ENCODE measurements at regions not wholly inside any gene's neighbourhood (a gene's known extent, or its start where the extent isn't known, plus 50 kb on each side); places are given as distances from the start of the nearest gene placed in this dataset.

GRCh38 chr13:74644229-74644628, 510.0 kb upstream of the KLF12 start:
- H3K4me3 ChIP-seq (ENCODE audit: low read depth, low read length): no peak overlapping the region

GRCh38 chr13:74641586-74641985, 507.4 kb upstream of the KLF12 start:
- ATAC-seq (ENCODE audit: low read depth in 2 of 2): no peak
- Mint-ChIP-seq H3K27ac (no peak overlapping the region), H3K9me3 (peaks cover 0 to 2% (median 0%) of the 10 kb centered on the region in 7 donors), H3K4me3 (no peak overlapping the region), H3K4me1 (no peaks in the 10 kb centered on the region), H3K36me3 (no peaks in the 10 kb centered on the region), H3K27me3 (peaks cover 5% of the 10 kb centered on the region)
- H3K27ac ChIP-seq (ENCODE audit: insufficient read depth, low read length, poor library complexity, severe bottlenecking): no peak overlapping the region
- H3K4me1 ChIP-seq (ENCODE audit: control insufficient read depth, insufficient read depth, low read length, poor library complexity, severe bottlenecking): no peaks in the 10 kb centered on the region
- no peak for DNase-seq
- no peak overlapping the region for H3K4me3 ChIP-seq (ENCODE audit: low read depth, low read length)
- H3K27me3 ChIP-seq (ENCODE audit: control insufficient read depth, insufficient read depth, low read length): no peaks in the 10 kb centered on the region
- H3K36me3 ChIP-seq (ENCODE audit: control insufficient read depth, insufficient read depth, low read length): no peaks in the 10 kb centered on the region
- H3K9me3 ChIP-seq (ENCODE audit: control insufficient read depth in 2 of 2, low read length in 2 of 2): no peaks in the 10 kb centered on the region

More at GRCh38 chr13:74644229-74644628, 510.0 kb upstream of the KLF12 start:
- Histone ChIP-seq H3K4me1 (ENCODE audit: control insufficient read depth, insufficient read depth, low read length, poor library complexity, severe bottlenecking) (no peaks in the 10 kb centered on the region), H3K27me3 (ENCODE audit: control insufficient read depth, insufficient read depth, low read length) (no peaks in the 10 kb centered on the region), H3K27ac (ENCODE audit: insufficient read depth, low read length, poor library complexity, severe bottlenecking) (no peak overlapping the region), H3K9me3 (ENCODE audit: control insufficient read depth in 2 of 2, low read length in 2 of 2) (no peaks in the 10 kb centered on the region), H3K36me3 (ENCODE audit: control insufficient read depth, insufficient read depth, low read length) (no peaks in the 10 kb centered on the region)
- ATAC-seq (ENCODE audit: low read depth in 2 of 2) (no peak), DNase-seq (no peak)
- H3K27me3 Mint-ChIP-seq: peaks cover 5% of the 10 kb centered on the region
- no peaks in the 10 kb centered on the region for H3K36me3 Mint-ChIP-seq
- no peaks in the 10 kb centered on the region for H3K4me1 Mint-ChIP-seq
- H3K4me3 Mint-ChIP-seq: no peak overlapping the region
- no peak overlapping the region for H3K27ac Mint-ChIP-seq
- H3K9me3 Mint-ChIP-seq: peaks cover 0 to 2% (median 0%) of the 10 kb centered on the region in 7 donors

- no peak for ATAC-seq (ENCODE audit: low read depth in 2 of 2)
- no peak overlapping the region for H3K4me3 Mint-ChIP-seq
- DNase-seq: no peak
- Histone ChIP-seq H3K36me3 (ENCODE audit: control insufficient read depth, insufficient read depth, low read length) (no peaks in the 10 kb centered on the region), H3K9me3 (ENCODE audit: control insufficient read depth in 2 of 2, low read length in 2 of 2) (no peaks in the 10 kb centered on the region), H3K4me3 (ENCODE audit: low read depth, low read length) (no peak overlapping the region), H3K4me1 (ENCODE audit: control insufficient read depth, insufficient read depth, low read length, poor library complexity, severe bottlenecking) (no peaks in the 10 kb centered on the region), H3K27me3 (ENCODE audit: control insufficient read depth, insufficient read depth, low read length) (no peaks in the 10 kb centered on the region), H3K27ac (ENCODE audit: insufficient read depth, low read length, poor library complexity, severe bottlenecking) (no peak overlapping the region)
- no peaks in the 10 kb centered on the region for H3K4me1 Mint-ChIP-seq
- no peaks in the 10 kb centered on the region for H3K27me3 Mint-ChIP-seq
- peaks cover 0 to 7% (median 0%) of the 10 kb centered on the region in 7 donors for H3K9me3 Mint-ChIP-seq
- H3K27ac Mint-ChIP-seq: no peak overlapping the region
- H3K36me3 Mint-ChIP-seq: no peaks in the 10 kb centered on the region
Measured at GRCh38 chr13:74633734-74634133, 499.5 kb upstream of the KLF12 start.

- no peak overlapping the region for H3K4me3 ChIP-seq (ENCODE audit: low read depth, low read length)
- Mint-ChIP-seq H3K9me3 (peaks cover 0 to 8% (median 0%) of the 10 kb centered on the region in 7 donors), H3K27ac (no peak overlapping the region), H3K36me3 (no peaks in the 10 kb centered on the region), H3K4me3 (no peak overlapping the region), H3K27me3 (no peaks in the 10 kb centered on the region), H3K4me1 (no peaks in the 10 kb centered on the region)
- no peaks in the 10 kb centered on the region for H3K36me3 ChIP-seq (ENCODE audit: control insufficient read depth, insufficient read depth, low read length)
- no peak overlapping the region for H3K27ac ChIP-seq (ENCODE audit: insufficient read depth, low read length, poor library complexity, severe bottlenecking)
- no peaks in the 10 kb centered on the region for H3K4me1 ChIP-seq (ENCODE audit: control insufficient read depth, insufficient read depth, low read length, poor library complexity, severe bottlenecking)
- no peak for DNase-seq
- H3K9me3 ChIP-seq (ENCODE audit: control insufficient read depth in 2 of 2, low read length in 2 of 2): no peaks in the 10 kb centered on the region
- ATAC-seq (ENCODE audit: low read depth in 2 of 2): no peak
- no peaks in the 10 kb centered on the region for H3K27me3 ChIP-seq (ENCODE audit: control insufficient read depth, insufficient read depth, low read length)
Measured at GRCh38 chr13:74629985-74630384, 495.8 kb upstream of the KLF12 start.

- H3K9me3 Mint-ChIP-seq: peaks cover 0 to 8% (median 0%) of the 10 kb centered on the region in 7 donors
- no peaks in the 10 kb centered on the region for H3K9me3 ChIP-seq (ENCODE audit: control insufficient read depth in 2 of 2, low read length in 2 of 2)
- peaks cover 9% of the 10 kb centered on the region for H3K27me3 Mint-ChIP-seq
- H3K4me1 Mint-ChIP-seq: no peaks in the 10 kb centered on the region
- peaks cover 3% of the 10 kb centered on the region for H3K27me3 ChIP-seq (ENCODE audit: control insufficient read depth, insufficient read depth, low read length)
- no peak for DNase-seq
- no peaks in the 10 kb centered on the region for H3K36me3 ChIP-seq (ENCODE audit: control insufficient read depth, insufficient read depth, low read length)
- no peak overlapping the region for H3K4me3 ChIP-seq (ENCODE audit: low read depth, low read length)
- H3K27ac Mint-ChIP-seq: no peak overlapping the region
- no peak overlapping the region for H3K27ac ChIP-seq (ENCODE audit: insufficient read depth, low read length, poor library complexity, severe bottlenecking)
- no peaks in the 10 kb centered on the region for H3K36me3 Mint-ChIP-seq
- no peak for ATAC-seq (ENCODE audit: low read depth in 2 of 2)
- no peak overlapping the region for H3K4me3 Mint-ChIP-seq
- H3K4me1 ChIP-seq (ENCODE audit: control insufficient read depth, insufficient read depth, low read length, poor library complexity, severe bottlenecking): no peaks in the 10 kb centered on the region
Measured at GRCh38 chr13:74625541-74625940, 491.3 kb upstream of the KLF12 start.

- peaks cover 9% of the 10 kb centered on the region for H3K27me3 Mint-ChIP-seq
- ATAC-seq (ENCODE audit: low read depth in 2 of 2) (no peak), DNase-seq (no peak)
- H3K9me3 Mint-ChIP-seq: peaks cover 0 to 2% (median 0%) of the 10 kb centered on the region in 7 donors
- Histone ChIP-seq H3K27ac (ENCODE audit: insufficient read depth, low read length, poor library complexity, severe bottlenecking) (no peak overlapping the region), H3K27me3 (ENCODE audit: control insufficient read depth, insufficient read depth, low read length) (peaks cover 3% of the 10 kb centered on the region), H3K36me3 (ENCODE audit: control insufficient read depth, insufficient read depth, low read length) (no peaks in the 10 kb centered on the region), H3K4me1 (ENCODE audit: control insufficient read depth, insufficient read depth, low read length, poor library complexity, severe bottlenecking) (no peaks in the 10 kb centered on the region), H3K4me3 (ENCODE audit: low read depth, low read length) (no peak overlapping the region), H3K9me3 (ENCODE audit: control insufficient read depth in 2 of 2, low read length in 2 of 2) (no peaks in the 10 kb centered on the region)
- no peak overlapping the region for H3K4me3 Mint-ChIP-seq
- H3K27ac Mint-ChIP-seq: no peak overlapping the region
- H3K4me1 Mint-ChIP-seq: no peaks in the 10 kb centered on the region
- H3K36me3 Mint-ChIP-seq: no peaks in the 10 kb centered on the region
Measured at GRCh38 chr13:74623761-74624160, 489.6 kb upstream of the KLF12 start.

GRCh38 chr13:74622284-74622683, 488.1 kb upstream of the KLF12 start:
- no peak for ATAC-seq (ENCODE audit: low read depth in 2 of 2)
- Mint-ChIP-seq H3K9me3 (no peaks in the 10 kb centered on the region), H3K36me3 (no peaks in the 10 kb centered on the region), H3K27me3 (peaks cover 9% of the 10 kb centered on the region), H3K4me1 (no peaks in the 10 kb centered on the region), H3K27ac (no peak overlapping the region), H3K4me3 (no peak overlapping the region)
- Histone ChIP-seq H3K36me3 (ENCODE audit: control insufficient read depth, insufficient read depth, low read length) (no peaks in the 10 kb centered on the region), H3K4me3 (ENCODE audit: low read depth, low read length) (no peak overlapping the region), H3K27me3 (ENCODE audit: control insufficient read depth, insufficient read depth, low read length) (peaks cover 4% of the 10 kb centered on the region), H3K4me1 (ENCODE audit: control insufficient read depth, insufficient read depth, low read length, poor library complexity, severe bottlenecking) (no peaks in the 10 kb centered on the region), H3K27ac (ENCODE audit: insufficient read depth, low read length, poor library complexity, severe bottlenecking) (no peak overlapping the region), H3K9me3 (ENCODE audit: control insufficient read depth in 2 of 2, low read length in 2 of 2) (no peaks in the 10 kb centered on the region)
- DNase-seq: no peak

GRCh38 chr13:74620711-74621110, 486.5 kb upstream of the KLF12 start:
- Histone ChIP-seq H3K9me3 (ENCODE audit: control insufficient read depth in 2 of 2, low read length in 2 of 2) (no peaks in the 10 kb centered on the region), H3K27ac (ENCODE audit: insufficient read depth, low read length, poor library complexity, severe bottlenecking) (no peak overlapping the region), H3K36me3 (ENCODE audit: control insufficient read depth, insufficient read depth, low read length) (no peaks in the 10 kb centered on the region), H3K27me3 (ENCODE audit: control insufficient read depth, insufficient read depth, low read length) (peaks cover 4% of the 10 kb centered on the region), H3K4me3 (ENCODE audit: low read depth, low read length) (no peak overlapping the region), H3K4me1 (ENCODE audit: control insufficient read depth, insufficient read depth, low read length, poor library complexity, severe bottlenecking) (no peaks in the 10 kb centered on the region)
- H3K36me3 Mint-ChIP-seq: no peaks in the 10 kb centered on the region
- no peak overlapping the region for H3K4me3 Mint-ChIP-seq
- H3K27ac Mint-ChIP-seq: no peak overlapping the region
- no peak for ATAC-seq (ENCODE audit: low read depth in 2 of 2)
- H3K27me3 Mint-ChIP-seq: peaks cover 9% of the 10 kb centered on the region
- H3K4me1 Mint-ChIP-seq: no peaks in the 10 kb centered on the region
- no peak for DNase-seq
- H3K9me3 Mint-ChIP-seq: no peaks in the 10 kb centered on the region
